ENCODE measurements at regions not wholly inside any gene's neighbourhood (a gene's known extent, or its start where the extent isn't known, plus 50 kb on each side); places are given as distances from the start of the nearest gene placed in this dataset.

GRCh38 chr2:144595686-144596072, 75.8 kb upstream of the ZEB2 start:
- TF ChIP-seq, protein P1, sequence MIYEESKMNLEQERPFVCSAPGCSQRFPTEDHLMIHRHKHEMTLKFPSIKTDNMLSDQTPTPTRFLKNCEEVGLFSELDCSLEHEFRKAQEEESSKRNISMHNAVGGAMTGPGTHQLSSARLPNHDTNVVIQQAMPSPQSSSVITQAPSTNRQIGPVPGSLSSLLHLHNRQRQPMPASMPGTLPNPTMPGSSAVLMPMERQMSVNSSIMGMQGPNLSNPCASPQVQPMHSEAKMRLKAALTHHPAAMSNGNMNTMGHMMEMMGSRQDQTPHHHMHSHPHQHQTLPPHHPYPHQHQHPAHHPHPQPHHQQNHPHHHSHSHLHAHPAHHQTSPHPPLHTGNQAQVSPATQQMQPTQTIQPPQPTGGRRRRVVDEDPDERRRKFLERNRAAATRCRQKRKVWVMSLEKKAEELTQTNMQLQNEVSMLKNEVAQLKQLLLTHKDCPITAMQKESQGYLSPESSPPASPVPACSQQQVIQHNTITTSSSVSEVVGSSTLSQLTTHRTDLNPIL (CRISPR knock-in tag; IDR thresholded peaks at IDR 0.05; ENCODE audit: low read depth), result no peak
- TF ChIP-seq ZFP3 (CRISPR knock-in tag; IDR thresholded peaks at IDR 0.05), result no peak
